PC-9 (cell line): ENCODE measurements at regions not wholly inside any gene's neighbourhood (a gene's known extent, or its start where the extent isn't known, plus 50 kb on each side); places are given as distances from the start of the nearest gene placed in this dataset.

Experiments used
- BruUV-seq: library from RNA; stranded (reverse); fragments of 400-500 nt; replicated peaks from 2 replicates; lab custom pipeline; 2021; lab: Mats Ljungman, UMichigan
- CTCF ChIA-PET: fragments of 300-600 bp; sonication (Branson Sonifier 250); formaldehyde crosslinking; loops from one replicate; lab custom pipeline; 2022; ENCODE audit warnings: antibody characterized with exemption; lab: Charles Lee
- POLR2A ChIA-PET: fragments of 300-600 bp; sonication (Branson Sonifier 250); formaldehyde crosslinking; loops from one replicate; lab custom pipeline; 2022; ENCODE audit warnings: antibody characterized with exemption; ENCODE audit not compliant: unreplicated experiment; lab: Charles Lee
- DNase-seq, 2 experiments: peaks; one replicate each; pipeline versions ENCODE4 v3.0.0 to v3.0.0-alpha.2; 2015 to 2022; ENCODE audit warnings: mixed read lengths in 1 of 2
- H2AFZ ChIP-seq: fragments of 200-600 bp; sonication (generic); 2 replicates; pipeline ENCODE4 v1.8.1; 2017; ENCODE audit warnings: antibody characterized with exemption
- H3F3A ChIP-seq: fragments of 200-600 bp; sonication (generic); 2 replicates; pipeline ENCODE4 v1.8.1; 2017; ENCODE audit warnings: antibody characterized with exemption, mild to moderate bottlenecking, low read depth; ENCODE audit not compliant: insufficient read depth
- H3K27ac ChIP-seq: fragments of 200-600 bp; sonication (generic); 2 replicates; pipeline ENCODE4 v1.6.1; 2016; ENCODE audit warnings: mixed run types
- H3K27me3 ChIP-seq: fragments of 200-600 bp; sonication (generic); 2 replicates; pipeline ENCODE4 v1.6.1; 2016; ENCODE audit warnings: low read depth, mixed run types; ENCODE audit not compliant: insufficient read depth
- H3K36me3 ChIP-seq: fragments of 200-600 bp; sonication (generic); 2 replicates; pipeline ENCODE4 v1.6.1; 2016; ENCODE audit warnings: low read depth, mixed run types
- H3K4me1 ChIP-seq: fragments of 200-600 bp; sonication (generic); replicated peaks from 2 replicates; pipeline ENCODE4 v1.6.1; 2016; ENCODE audit warnings: mixed run types; ENCODE audit not compliant: insufficient read depth
- H3K4me2 ChIP-seq: fragments of 200-600 bp; sonication (generic); 2 replicates; pipeline ENCODE4 v1.6.1; 2017; ENCODE audit warnings: mixed run types
- H3K4me3 ChIP-seq: fragments of 200-600 bp; sonication (generic); 2 replicates; pipeline ENCODE4 v1.6.1; 2016; ENCODE audit warnings: mixed run types
- H3K79me2 ChIP-seq: fragments of 200-600 bp; sonication (generic); 2 replicates; pipeline ENCODE4 v1.6.1; 2017; ENCODE audit warnings: low read depth, mixed run types
- H3K9me2 ChIP-seq: fragments of 200-600 bp; sonication (generic); 2 replicates; pipeline ENCODE4 v1.8.1; 2017; ENCODE audit warnings: mild to moderate bottlenecking; ENCODE audit not compliant: insufficient read depth
- H3K9me3 ChIP-seq: fragments of 200-600 bp; sonication (generic); 2 replicates; pipeline ENCODE4 v1.8.1; 2016; ENCODE audit warnings: low read depth; ENCODE audit not compliant: insufficient read depth
- H4K20me1 ChIP-seq: fragments of 200-600 bp; sonication (generic); 2 replicates; pipeline ENCODE4 v1.8.1; 2017; ENCODE audit not compliant: insufficient read depth
- CTCF ChIP-seq: fragments of 200-600 bp; sonication (generic); conservative IDR thresholded peaks from 2 replicates; pipeline ENCODE4 v1.6.1; 2017; ENCODE audit warnings: mixed run types, antibody characterized with exemption, mild to moderate bottlenecking, moderate library complexity
- EZH2 ChIP-seq: fragments of 200-600 bp; sonication (generic); IDR thresholded peaks from 2 replicates; pipeline ENCODE4 v1.8.0; 2017; ENCODE audit warnings: antibody characterized with exemption, low read depth
- intact Hi-C: fragments of 100-400 bp; cut with micrococcal nuclease; formaldehyde crosslinking; loops from one replicate; pipeline ENCODE4 v1.10.0; 2022; ENCODE audit not compliant: unreplicated experiment

- no peak overlapping the region for H3K4me2 ChIP-seq
Measured at GRCh38 chr2:120520929-120521912, 175.3 kb downstream of the INHBB start.

GRCh38 chr2:120522151-120522751, 176.3 kb downstream of the INHBB start:
- Histone ChIP-seq H3K27ac (no peak overlapping the region), H3K27me3 (no peaks in the 10 kb centered on the region), H3K79me2 (no peaks in the 10 kb centered on the region), H3K9me3 (no peaks in the 10 kb centered on the region), H3K4me1 (peaks cover 15% of the 10 kb centered on the region), H2AFZ (no peak overlapping the region), H3K36me3 (no peaks in the 10 kb centered on the region), H4K20me1 (no peaks in the 10 kb centered on the region), H3K4me3 (no peak overlapping the region), H3K9me2 (no peaks in the 10 kb centered on the region), H3K4me2 (no peak overlapping the region), H3F3A (peaks cover 6% of the 10 kb centered on the region; the same call in 1 of the 2 replicates)
- BruUV-seq, result no TSS peak
- CTCF ChIA-PET, result interaction anchor here (1.0 kb wide), 1 partner anchor 12 kb away, joined by 3 read pairs; no protein-coding TSS in a partner anchor
- POLR2A ChIA-PET, result interaction anchor here (0.6 to 0.7 kb wide), 2 partner anchors 125 to 149 kb away, joined by 3 read pairs; no protein-coding TSS in a partner anchor
- TF ChIP-seq EZH2, result no peak
- TF ChIP-seq CTCF, result no peak
- intact Hi-C loops, result loop anchor here (5.0 kb wide), 1 partner anchor 125 kb away; no protein-coding TSS in a partner anchor
- no peak for DNase-seq

More at GRCh38 chr2:120520929-120521912, 175.3 kb downstream of the INHBB start:
- Histone ChIP-seq H3K9me2 (no peaks in the 10 kb centered on the region), H2AFZ (no peak overlapping the region), H3K4me1 (peaks cover 15% of the 10 kb centered on the region), H4K20me1 (no peaks in the 10 kb centered on the region), H3K4me3 (no peak overlapping the region), H3K9me3 (no peaks in the 10 kb centered on the region), H3K36me3 (no peaks in the 10 kb centered on the region), H3F3A (peaks cover 6% of the 10 kb centered on the region; the same call in 1 of the 2 replicates), H3K27ac (no peak overlapping the region), H3K27me3 (no peaks in the 10 kb centered on the region), H3K79me2 (no peaks in the 10 kb centered on the region)
- peak; percentile 59 to 74 for DNase-seq
- ChIA-PET CTCF (interaction anchor here (0.6 to 1.0 kb wide), 2 partner anchors 13 to 156 kb away, joined by 3 read pairs; no protein-coding TSS in a partner anchor), POLR2A (interaction anchor here (0.6 to 0.7 kb wide), 2 partner anchors 124 to 150 kb away, joined by 3 read pairs; no protein-coding TSS in a partner anchor)
- TF ChIP-seq EZH2, result no peak
- peak; percentile 99 for TF ChIP-seq CTCF
- intact Hi-C loops, result loop anchor here (1.0 to 5.0 kb wide), 2 partner anchors 124 to 178 kb away; no protein-coding TSS in a partner anchor
- no TSS peak for BruUV-seq

- H3K79me2 ChIP-seq, result no peaks in the 10 kb centered on the region
- TF ChIP-seq EZH2, result no peak
- no peak for TF ChIP-seq CTCF
- ChIA-PET CTCF (no interaction called here), POLR2A (no interaction called here)
- H3K27ac ChIP-seq, result no peak overlapping the region
- H3K9me2 ChIP-seq, result no peaks in the 10 kb centered on the region
- H3K4me3 ChIP-seq, result no peak overlapping the region
- no TSS peak for BruUV-seq
- H2AFZ ChIP-seq, result no peak overlapping the region
- H3K4me2 ChIP-seq, result no peak overlapping the region
- H3K4me1 ChIP-seq, result peaks cover 23% of the 10 kb centered on the region
- no peaks in the 10 kb centered on the region for H3K36me3 ChIP-seq
- DNase-seq, result no peak
- intact Hi-C loops, result loop anchor here (2.0 to 5.0 kb wide), 3 partner anchors 29 to 145 kb away; no protein-coding TSS in a partner anchor
- H3K27me3 ChIP-seq, result no peaks in the 10 kb centered on the region
- H3F3A ChIP-seq, result peaks cover 6% of the 10 kb centered on the region; the same call in 1 of the 2 replicates
- no peaks in the 10 kb centered on the region for H3K9me3 ChIP-seq
- H4K20me1 ChIP-seq, result no peaks in the 10 kb centered on the region
Measured at GRCh38 chr2:120523766-120524165, 177.8 kb downstream of the INHBB start.
